ENCODE measurements at regions not wholly inside any gene's neighbourhood (a gene's known extent, or its start where the extent isn't known, plus 50 kb on each side); places are given as distances from the start of the nearest gene placed in this dataset.

DNA sequence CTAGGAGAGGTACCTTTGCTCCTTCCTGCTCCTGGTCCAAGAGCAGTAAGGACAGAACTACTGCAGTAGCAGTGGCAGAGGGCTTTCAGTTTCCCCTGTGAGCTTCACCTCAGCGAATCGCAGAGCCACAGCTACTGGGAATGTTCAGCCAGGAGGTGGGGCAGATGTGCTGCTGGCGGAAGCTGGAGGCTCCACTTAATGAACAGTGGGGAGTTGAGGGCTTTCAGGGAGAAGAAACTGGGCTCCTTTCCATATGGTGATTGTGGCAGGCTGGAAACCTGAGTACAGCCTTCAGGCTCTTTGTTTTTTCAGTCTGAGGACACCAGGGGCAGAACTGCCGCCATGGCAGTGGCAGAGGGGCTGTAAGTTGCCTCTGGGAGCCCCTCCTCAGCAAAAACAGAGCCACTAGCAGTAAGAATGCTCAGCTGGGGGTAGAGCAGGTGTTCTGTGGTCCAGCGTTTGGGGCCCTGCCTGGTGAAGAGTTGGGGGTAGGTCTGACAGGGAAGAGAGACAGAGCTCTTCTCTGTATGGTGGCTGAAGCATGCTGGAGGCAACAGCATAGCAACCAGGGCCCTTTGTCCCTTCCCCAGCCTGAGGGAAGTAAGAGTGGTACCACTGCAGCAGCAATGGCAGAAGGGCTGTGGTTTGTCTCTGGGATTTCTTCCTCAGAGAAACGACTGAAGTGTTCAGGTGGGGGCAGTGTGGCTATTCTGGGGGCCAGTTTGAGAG, 106.0 kb upstream of the GRXCR1 start:
- no peak for DNase-seq
- no peaks in the 10 kb centered on the region for H3K36me3 ChIP-seq (replicated peaks in 1 of 2; ENCODE audit: control insufficient read depth in 1 of 2, insufficient read depth in 2 of 2, low read length in 2 of 2)
- no peak overlapping the region for H3K9ac ChIP-seq (ENCODE audit: insufficient read depth, low read length, poor library complexity, severe bottlenecking)
- H3K9me3 Mint-ChIP-seq = peaks cover 2 to 13% (median 11%) of the 10 kb centered on the region in 7 donors
- TF ChIP-seq, protein P1, sequence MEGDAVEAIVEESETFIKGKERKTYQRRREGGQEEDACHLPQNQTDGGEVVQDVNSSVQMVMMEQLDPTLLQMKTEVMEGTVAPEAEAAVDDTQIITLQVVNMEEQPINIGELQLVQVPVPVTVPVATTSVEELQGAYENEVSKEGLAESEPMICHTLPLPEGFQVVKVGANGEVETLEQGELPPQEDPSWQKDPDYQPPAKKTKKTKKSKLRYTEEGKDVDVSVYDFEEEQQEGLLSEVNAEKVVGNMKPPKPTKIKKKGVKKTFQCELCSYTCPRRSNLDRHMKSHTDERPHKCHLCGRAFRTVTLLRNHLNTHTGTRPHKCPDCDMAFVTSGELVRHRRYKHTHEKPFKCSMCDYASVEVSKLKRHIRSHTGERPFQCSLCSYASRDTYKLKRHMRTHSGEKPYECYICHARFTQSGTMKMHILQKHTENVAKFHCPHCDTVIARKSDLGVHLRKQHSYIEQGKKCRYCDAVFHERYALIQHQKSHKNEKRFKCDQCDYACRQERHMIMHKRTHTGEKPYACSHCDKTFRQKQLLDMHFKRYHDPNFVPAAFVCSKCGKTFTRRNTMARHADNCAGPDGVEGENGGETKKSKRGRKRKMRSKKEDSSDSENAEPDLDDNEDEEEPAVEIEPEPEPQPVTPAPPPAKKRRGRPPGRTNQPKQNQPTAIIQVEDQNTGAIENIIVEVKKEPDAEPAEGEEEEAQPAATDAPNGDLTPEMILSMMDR (IDR thresholded peaks at IDR 0.05) = no peak
- intact Hi-C loops (cut with micrococcal nuclease) = no loop called here
- no peak overlapping the region for H3K4me3 ChIP-seq (replicated peaks in 1 of 3; ENCODE audit: low read depth in 2 of 3, low read length in 3 of 3)
- no peak overlapping the region for H3K4me3 Mint-ChIP-seq
- no peaks in the 10 kb centered on the region for H3K79me2 ChIP-seq (ENCODE audit: insufficient read depth, low read length)
- no peak overlapping the region for H2AFZ ChIP-seq (ENCODE audit: insufficient read depth, low read depth, low read length, poor library complexity, severe bottlenecking)
- H3K36me3 Mint-ChIP-seq = no peaks in the 10 kb centered on the region
- H3K4me1 Mint-ChIP-seq = no peaks in the 10 kb centered on the region
- no peak overlapping the region for H3K27ac ChIP-seq (ENCODE audit: low read depth in 1 of 2, low read length in 2 of 2)
- no peaks in the 10 kb centered on the region for H3K27me3 Mint-ChIP-seq (ENCODE audit: low read depth in 3 of 3)
- no peaks in the 10 kb centered on the region for H4K20me1 ChIP-seq (ENCODE audit: insufficient read depth, low read length)
- no peaks in the 10 kb centered on the region for H3K4me1 ChIP-seq (ENCODE audit: control insufficient read depth in 1 of 2, insufficient read depth in 2 of 2, low read length in 2 of 2)
- H3K9me3 ChIP-seq (replicated peaks in 1 of 2; ENCODE audit: control insufficient read depth in 1 of 2, insufficient read depth in 1 of 2, low read length in 2 of 2) = peaks cover 0 to 13% of the 10 kb centered on the region in 2 donors
- 89% methylated on average over 6 of the region's 6 CpGs for WGBS (ENCODE audit: insufficient coverage)
- no peak overlapping the region for H3K4me2 ChIP-seq (replicated peaks; ENCODE audit: extremely low read depth, low read length, poor library complexity, severe bottlenecking)
- H3K27me3 ChIP-seq (ENCODE audit: control insufficient read depth in 2 of 2, insufficient read depth in 2 of 2, low read length in 2 of 2) = no peaks in the 10 kb centered on the region
- H3K27ac Mint-ChIP-seq = no peak overlapping the region

DNA sequence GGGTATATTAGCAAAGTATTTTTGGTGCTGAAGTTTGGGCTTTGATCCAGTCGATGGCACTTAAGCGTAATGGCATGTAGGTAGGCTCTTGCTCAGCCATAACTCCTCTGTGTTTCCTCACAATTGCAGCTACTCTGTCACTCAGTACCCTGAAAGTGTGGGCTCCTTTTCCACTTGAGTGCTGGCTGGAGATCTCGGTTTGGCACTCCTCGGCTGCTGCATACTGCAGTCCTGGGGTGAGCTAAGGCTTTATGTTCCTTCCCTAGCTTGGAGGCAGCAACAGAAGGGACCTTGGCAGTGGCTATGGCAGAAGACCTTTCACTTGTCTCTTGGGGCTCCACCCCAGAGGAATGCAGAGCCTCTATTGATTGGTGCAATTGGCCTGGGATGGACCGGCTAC, 106.7 kb upstream of the GRXCR1 start:
- Mint-ChIP-seq H3K27ac (no peak overlapping the region), H3K9me3 (peaks cover 2 to 13% (median 11%) of the 10 kb centered on the region in 7 donors), H3K4me1 (no peaks in the 10 kb centered on the region), H3K27me3 (ENCODE audit: low read depth in 3 of 3) (no peaks in the 10 kb centered on the region), H3K4me3 (no peak overlapping the region), H3K36me3 (no peaks in the 10 kb centered on the region)
- no peak overlapping the region for H2AFZ ChIP-seq (ENCODE audit: insufficient read depth, low read depth, low read length, poor library complexity, severe bottlenecking)
- WGBS (ENCODE audit: insufficient coverage) = 96% methylated on average over 5 of the region's 5 CpGs
- no peaks in the 10 kb centered on the region for H3K27me3 ChIP-seq (ENCODE audit: control insufficient read depth in 2 of 2, insufficient read depth in 2 of 2, low read length in 2 of 2)
- H3K9me3 ChIP-seq (replicated peaks in 1 of 2; ENCODE audit: control insufficient read depth in 1 of 2, insufficient read depth in 1 of 2, low read length in 2 of 2) = peaks cover 0 to 13% of the 10 kb centered on the region in 2 donors
- H3K4me1 ChIP-seq (ENCODE audit: control insufficient read depth in 1 of 2, insufficient read depth in 2 of 2, low read length in 2 of 2) = no peaks in the 10 kb centered on the region
- no peaks in the 10 kb centered on the region for H3K79me2 ChIP-seq (ENCODE audit: insufficient read depth, low read length)
- H3K36me3 ChIP-seq (replicated peaks in 1 of 2; ENCODE audit: control insufficient read depth in 1 of 2, insufficient read depth in 2 of 2, low read length in 2 of 2) = no peaks in the 10 kb centered on the region
- no peaks in the 10 kb centered on the region for H4K20me1 ChIP-seq (ENCODE audit: insufficient read depth, low read length)
- no peak overlapping the region for H3K27ac ChIP-seq (ENCODE audit: low read depth in 1 of 2, low read length in 2 of 2)
- H3K4me2 ChIP-seq (replicated peaks; ENCODE audit: extremely low read depth, low read length, poor library complexity, severe bottlenecking) = no peak overlapping the region
- no peak overlapping the region for H3K4me3 ChIP-seq (replicated peaks in 1 of 3; ENCODE audit: low read depth in 2 of 3, low read length in 3 of 3)
- no peak overlapping the region for H3K9ac ChIP-seq (ENCODE audit: insufficient read depth, low read length, poor library complexity, severe bottlenecking)
- intact Hi-C loops (cut with micrococcal nuclease) = no loop called here
- no peak for DNase-seq
- TF ChIP-seq, protein P1 (IDR thresholded peaks at IDR 0.05) = no peak

Measured in CD14-positive monocyte (primary cell).